Neuronal stem cell (in vitro differentiated cells): ENCODE measurements at regions not wholly inside any gene's neighbourhood (a gene's known extent, or its start where the extent isn't known, plus 50 kb on each side); places are given as distances from the start of the nearest gene placed in this dataset.

Experiments used
- DNase-seq: peaks from one replicate; pipeline ENCODE4 v3.0.0-alpha.2; 2013; ENCODE audit warnings: low spot score
- H2AFZ ChIP-seq: one replicate; pipeline ENCODE4 v1.6.1; 2013; ENCODE audit warnings: mild to moderate bottlenecking, low read length, inconsistent platforms
- H2AK5ac ChIP-seq: 2 replicates; pipeline ENCODE4 v1.6.1; 2013; ENCODE audit warnings: low read depth, mild to moderate bottlenecking, inconsistent platforms, low read length, moderate library complexity, mixed read lengths
- H2BK120ac ChIP-seq: 2 replicates; pipeline ENCODE4 v1.6.1; 2013; ENCODE audit warnings: low read depth, mild to moderate bottlenecking, inconsistent platforms, low read length, moderate library complexity, mixed read lengths
- H2BK12ac ChIP-seq: one replicate; pipeline ENCODE4 v1.6.1; 2013; ENCODE audit warnings: low read length, inconsistent platforms
- H2BK15ac ChIP-seq: 2 replicates; pipeline ENCODE4 v1.6.1; 2013; ENCODE audit warnings: mild to moderate bottlenecking, low read length, inconsistent platforms, mixed read lengths
- H2BK5ac ChIP-seq: one replicate; pipeline ENCODE4 v1.6.1; 2013; ENCODE audit warnings: inconsistent platforms, mild to moderate bottlenecking, low read length, moderate library complexity
- H3K14ac ChIP-seq: one replicate; pipeline ENCODE4 v1.6.1; 2013; ENCODE audit warnings: low read length, inconsistent platforms
- H3K18ac ChIP-seq: 2 replicates; pipeline ENCODE4 v1.6.1; 2013; ENCODE audit warnings: low read length, inconsistent platforms
- H3K23ac ChIP-seq: 2 replicates; pipeline ENCODE4 v1.6.1; 2013; ENCODE audit warnings: low read depth, mild to moderate bottlenecking, mixed read lengths, low read length, inconsistent platforms; ENCODE audit not compliant: poor library complexity
- H3K27ac ChIP-seq: replicated peaks from 3 replicates; pipeline ENCODE4 v1.5.1; 2013; ENCODE audit warnings: low read length, inconsistent platforms
- H3K27me3 ChIP-seq, 3 experiments: 2 replicates each; pipeline ENCODE4 v1.6.1; 2013; ENCODE audit warnings: low read length in 3 of 3, mild to moderate bottlenecking in 2 of 3, inconsistent platforms in 1 of 3, low read depth in 1 of 3, mixed read lengths in 1 of 3, moderate library complexity in 1 of 3; ENCODE audit not compliant: control insufficient read depth in 3 of 3, insufficient read depth in 3 of 3
- H3K36me3 ChIP-seq, 2 donors: replicated peaks in 1 of 2; 2 replicates each; pipeline ENCODE4 v1.6.1; 2013; ENCODE audit warnings: low read length in 2 of 2; ENCODE audit not compliant: control insufficient read depth in 2 of 2, insufficient read depth in 2 of 2
- H3K4ac ChIP-seq: 2 replicates; pipeline ENCODE4 v1.6.1; 2013; ENCODE audit warnings: inconsistent platforms, mild to moderate bottlenecking, low read length, moderate library complexity
- H3K4me1 ChIP-seq, 2 donors: 1 replicate in 1 of 2; 2 replicates in 1 of 2; pipeline ENCODE4 v1.6.1; 2013; ENCODE audit warnings: low read length in 2 of 2, low read depth in 1 of 2; ENCODE audit not compliant: control insufficient read depth in 2 of 2, insufficient read depth in 1 of 2
- H3K4me2 ChIP-seq: one replicate; pipeline ENCODE4 v1.6.1; 2013; ENCODE audit warnings: mild to moderate bottlenecking, low read length, inconsistent platforms; ENCODE audit not compliant: insufficient read depth, poor library complexity, severe bottlenecking
- H3K4me3 ChIP-seq, 2 donors: 2 replicates each; pipeline ENCODE4 v1.5.1; 2013; ENCODE audit warnings: low read length in 2 of 2, mild to moderate bottlenecking in 2 of 2, inconsistent platforms in 1 of 2, moderate library complexity in 1 of 2
- H3K79me1 ChIP-seq: one replicate; pipeline ENCODE4 v1.6.1; 2013; ENCODE audit warnings: low read depth, mild to moderate bottlenecking, inconsistent platforms, low read length, moderate library complexity
- H3K9ac ChIP-seq: one replicate; pipeline ENCODE4 v1.6.1; 2013; ENCODE audit warnings: mild to moderate bottlenecking, low read depth, low read length, inconsistent platforms; ENCODE audit not compliant: poor library complexity
- H3K9me3 ChIP-seq, 2 donors: replicated peaks in 1 of 2; 2 replicates each; pipeline versions ENCODE3 to v1.6.1; 2013; ENCODE audit warnings: low read length in 2 of 2, mild to moderate bottlenecking in 2 of 2, inconsistent platforms in 1 of 2, low read depth in 1 of 2, mixed read lengths in 1 of 2, moderate library complexity in 1 of 2; ENCODE audit not compliant: control insufficient read depth in 2 of 2, insufficient read depth in 1 of 2
- H4K8ac ChIP-seq: one replicate; pipeline ENCODE4 v1.6.1; 2013; ENCODE audit warnings: low read depth, mild to moderate bottlenecking, inconsistent platforms, low read length, moderate library complexity
- H4K91ac ChIP-seq: one replicate; pipeline ENCODE4 v1.6.1; 2013; ENCODE audit warnings: low read length, low read depth, mild to moderate bottlenecking, inconsistent platforms; ENCODE audit not compliant: poor library complexity
- WGBS, 2 donors: extraction: QIAGEN DNeasy Blood & Tissue Kit; methylation state at CpG; one replicate each; pipeline ENCODE4 v1.1.7; 2013; ENCODE audit warnings: missing lambda C conversion rate in 2 of 2, mixed read lengths in 1 of 2; ENCODE audit not compliant: insufficient read length in 2 of 2, insufficient replicate concordance in 1 of 2; ENCODE audit errors: extremely low coverage in 2 of 2; 5-methylcytosine and 5-hydroxymethylcytosine counted together

- no peak overlapping the region for H3K4ac ChIP-seq
- H2BK12ac ChIP-seq, result peak overlapping the region; percentile 63
- no peak for DNase-seq
- no peak overlapping the region for H4K8ac ChIP-seq
- peaks cover 0 to 2% of the 10 kb centered on the region in 2 donors for H3K9me3 ChIP-seq
- H2AFZ ChIP-seq, result no peak overlapping the region
- H2BK5ac ChIP-seq, result no peak overlapping the region
- no peak overlapping the region for H3K4me2 ChIP-seq
- H3K23ac ChIP-seq, result no peak overlapping the region
- H4K91ac ChIP-seq, result no peak overlapping the region
- no peak overlapping the region for H3K14ac ChIP-seq
- H3K4me1 ChIP-seq, result peaks cover 0 to 2% of the 10 kb centered on the region in 2 donors
- no peak overlapping the region for H3K27ac ChIP-seq
- no peaks in the 10 kb centered on the region for H3K36me3 ChIP-seq
- no peaks in the 10 kb centered on the region for H3K79me1 ChIP-seq
- no peak overlapping the region for H3K4me3 ChIP-seq
- peak overlapping the region; percentile 9 for H2BK120ac ChIP-seq
- peaks cover 0 to 36% (median 0%) of the 10 kb centered on the region in 3 experiments for H3K27me3 ChIP-seq
- peak overlapping the region; percentile 7 for H2BK15ac ChIP-seq
- H3K18ac ChIP-seq, result no peak overlapping the region
- H3K9ac ChIP-seq, result no peak overlapping the region
- H2AK5ac ChIP-seq, result peak overlapping the region; percentile 13
- no CpG with 5 or more reads among the region's 7 CpGs for WGBS, 2 donors
These were observed 100.2 kb upstream of the SDK2 start for GRCh38 chr17:73744411-73744810.

- Histone ChIP-seq H2AFZ (no peak overlapping the region), H3K4me1 (no peaks in the 10 kb centered on the region), H3K79me1 (no peaks in the 10 kb centered on the region), H3K14ac (no peak overlapping the region), H2BK5ac (no peak overlapping the region), H3K4ac (no peak overlapping the region), H3K4me3 (no peak overlapping the region), H2AK5ac (no peak overlapping the region), H3K9ac (no peak overlapping the region), H3K18ac (peak overlapping the region; percentile 21), H3K9me3 (peaks cover 0 to 2% of the 10 kb centered on the region in 2 donors), H2BK15ac (no peak overlapping the region), H3K27me3 (peaks cover 0 to 18% (median 0%) of the 10 kb centered on the region in 3 experiments), H2BK120ac (no peak overlapping the region), H3K36me3 (no peaks in the 10 kb centered on the region), H4K91ac (no peak overlapping the region), H2BK12ac (no peak overlapping the region), H3K27ac (no peak overlapping the region), H3K4me2 (no peak overlapping the region), H4K8ac (no peak overlapping the region), H3K23ac (no peak overlapping the region)
- no CpG with 5 or more reads among the region's 12 CpGs for WGBS, 2 donors
- no peak for DNase-seq
These were observed 102.2 kb upstream of the SDK2 start for GRCh38 chr17:73746314-73747073.

DNA sequence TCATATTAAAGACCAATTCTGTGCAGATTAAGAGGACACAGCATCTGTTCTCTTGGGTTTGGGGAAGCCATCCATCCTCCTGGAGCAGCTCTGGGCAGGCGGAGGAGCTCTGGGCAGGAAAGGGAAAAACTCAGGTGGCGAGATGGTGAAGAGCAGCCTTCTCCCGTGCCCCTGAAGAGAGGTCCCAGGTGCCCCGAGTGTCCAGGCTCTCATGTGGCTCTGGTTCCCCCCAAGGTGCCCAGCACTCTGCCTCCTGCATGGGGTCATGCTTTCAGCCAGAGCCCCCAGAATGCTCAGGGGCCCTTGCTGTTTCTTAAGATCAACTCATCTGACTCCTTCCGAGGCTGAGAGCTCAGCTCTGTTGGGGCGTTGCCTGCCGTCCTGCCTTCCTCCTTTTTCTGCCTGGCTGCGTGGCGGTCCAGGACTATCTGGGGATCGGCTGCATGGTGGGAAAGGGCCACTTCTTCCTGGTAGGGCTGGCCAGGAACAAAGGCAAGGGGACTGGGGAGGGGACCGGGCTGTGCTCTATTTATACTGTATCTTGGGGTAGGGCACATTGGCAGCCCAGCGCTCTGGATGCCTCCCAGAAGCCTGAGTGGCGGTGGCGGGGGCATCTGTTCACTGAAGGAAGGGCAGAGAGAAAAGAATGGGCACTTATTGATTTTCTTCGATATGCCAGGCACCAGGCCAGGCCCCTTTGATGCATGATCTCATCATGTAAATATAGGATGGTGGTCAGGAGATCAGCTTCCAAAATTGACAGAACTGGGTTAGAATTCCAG lies 103.2 kb upstream of the SDK2 start:
- H3K27ac ChIP-seq, result no peak overlapping the region
- H3K4me2 ChIP-seq, result no peak overlapping the region
- peak overlapping the region; percentile 11 for H2AK5ac ChIP-seq
- no peak overlapping the region for H2BK5ac ChIP-seq
- H4K91ac ChIP-seq, result no peak overlapping the region
- H2BK120ac ChIP-seq, result no peak overlapping the region
- no peak overlapping the region for H4K8ac ChIP-seq
- H3K14ac ChIP-seq, result no peak overlapping the region
- no peak overlapping the region for H3K23ac ChIP-seq
- H2AFZ ChIP-seq, result no peak overlapping the region
- peaks cover 0 to 20% (median 0%) of the 10 kb centered on the region in 3 experiments for H3K27me3 ChIP-seq
- no peak overlapping the region for H3K9ac ChIP-seq
- no peak overlapping the region for H3K4me3 ChIP-seq
- H3K4ac ChIP-seq, result no peak overlapping the region
- no peak for DNase-seq
- WGBS, 2 donors, result no CpG with 5 or more reads among the region's 15 CpGs
- peak overlapping the region; percentile 52 for H3K18ac ChIP-seq
- no peaks in the 10 kb centered on the region for H3K36me3 ChIP-seq
- no peaks in the 10 kb centered on the region for H3K79me1 ChIP-seq
- no peaks in the 10 kb centered on the region for H3K4me1 ChIP-seq
- peak overlapping the region; percentile 45 for H2BK15ac ChIP-seq
- H3K9me3 ChIP-seq, result no peaks in the 10 kb centered on the region
- H2BK12ac ChIP-seq, result no peak overlapping the region

GRCh38 chr17:73748508-73748907 lies 104.3 kb upstream of the SDK2 start:
- Histone ChIP-seq H2AFZ (no peak overlapping the region), H2BK15ac (no peak overlapping the region), H3K27me3 (peaks cover 0 to 20% (median 0%) of the 10 kb centered on the region in 3 experiments), H3K14ac (no peak overlapping the region), H2BK5ac (no peak overlapping the region), H3K4me3 (no peak overlapping the region), H2AK5ac (no peak overlapping the region), H3K9ac (no peak overlapping the region), H3K4ac (no peak overlapping the region), H3K79me1 (no peaks in the 10 kb centered on the region), H3K4me1 (no peaks in the 10 kb centered on the region), H3K27ac (no peak overlapping the region), H3K4me2 (no peak overlapping the region), H2BK120ac (peak overlapping the region; percentile 65), H3K9me3 (no peaks in the 10 kb centered on the region), H4K91ac (no peak overlapping the region), H4K8ac (no peak overlapping the region), H2BK12ac (no peak overlapping the region), H3K36me3 (no peaks in the 10 kb centered on the region), H3K23ac (no peak overlapping the region), H3K18ac (peak overlapping the region; percentile 16)
- DNase-seq, result no peak
- no CpG with 5 or more reads among the region's 18 CpGs for WGBS, 2 donors
